Large intestine (tissue), 3 donors: ENCODE measurements at regions not wholly inside any gene's neighbourhood (a gene's known extent, or its start where the extent isn't known, plus 50 kb on each side); places are given as distances from the start of the nearest gene placed in this dataset.
A peak's percentile ranks its signal among the peaks of the same experiment; 100 is the strongest.

Source experiments
- DNase-seq, 2 donors: peaks; one replicate each; pipeline versions ENCODE4 v3.0.0 to v3.0.0-alpha.2; 2013
- H3K27ac ChIP-seq: one replicate; pipeline ENCODE4 v1.5.1; 2013; ENCODE audit warnings: low read length
- H3K27me3 ChIP-seq: 2 replicates; pipeline ENCODE4 v1.6.1; 2013; ENCODE audit warnings: low read length; ENCODE audit not compliant: control insufficient read depth, insufficient read depth
- H3K36me3 ChIP-seq: 2 replicates; pipeline ENCODE4 v1.6.1; 2013; ENCODE audit warnings: low read length; ENCODE audit not compliant: control insufficient read depth, insufficient read depth
- H3K4me1 ChIP-seq: one replicate; pipeline ENCODE4 v1.6.1; 2013; ENCODE audit warnings: low read length; ENCODE audit not compliant: control insufficient read depth, insufficient read depth
- H3K4me3 ChIP-seq: one replicate; pipeline ENCODE4 v1.5.1; 2013; ENCODE audit warnings: low read length
- H3K9me3 ChIP-seq: one replicate; pipeline ENCODE4 v1.6.1; 2013; ENCODE audit warnings: mild to moderate bottlenecking, low read depth, low read length, moderate library complexity; ENCODE audit not compliant: control insufficient read depth
- WGBS: methylation state at CpG from one replicate; pipeline ENCODE4 v1.1.5; 2013; ENCODE audit warnings: low lambda C conversion rate; ENCODE audit not compliant: insufficient coverage; 5-methylcytosine and 5-hydroxymethylcytosine counted together

- DNase-seq: peak in 1 of 2 donors; percentile 44
- no peak overlapping the region for H3K27ac ChIP-seq
- no peaks in the 10 kb centered on the region for H3K36me3 ChIP-seq
- no peaks in the 10 kb centered on the region for H3K27me3 ChIP-seq
- H3K4me3 ChIP-seq: no peak overlapping the region
- 83% methylated on average over 4 of the region's 10 CpGs for WGBS
- H3K9me3 ChIP-seq: no peaks in the 10 kb centered on the region
- no peaks in the 10 kb centered on the region for H3K4me1 ChIP-seq
Observed at GRCh38 chr9:107675351-107676259, 186.0 kb upstream of the KLF4 start.

GRCh38 chr9:107674721-107675277, 185.2 kb upstream of the KLF4 start:
- no peaks in the 10 kb centered on the region for H3K4me1 ChIP-seq
- WGBS: no CpG with 5 or more reads among the region's 5 CpGs
- no peak overlapping the region for H3K27ac ChIP-seq
- no peak for DNase-seq
- H3K27me3 ChIP-seq: no peaks in the 10 kb centered on the region
- no peak overlapping the region for H3K4me3 ChIP-seq
- no peaks in the 10 kb centered on the region for H3K36me3 ChIP-seq
- no peaks in the 10 kb centered on the region for H3K9me3 ChIP-seq

- no peak for DNase-seq
- Histone ChIP-seq H3K9me3 (no peaks in the 10 kb centered on the region), H3K27ac (no peak overlapping the region), H3K4me1 (no peaks in the 10 kb centered on the region), H3K4me3 (no peak overlapping the region), H3K27me3 (no peaks in the 10 kb centered on the region), H3K36me3 (no peaks in the 10 kb centered on the region)
- WGBS: no CpG with 5 or more reads among the region's 3 CpGs
Observed at GRCh38 chr9:107673861-107674720, 184.5 kb upstream of the KLF4 start.

GRCh38 chr9:107671588-107671987, 182.0 kb upstream of the KLF4 start:
- no peaks in the 10 kb centered on the region for H3K36me3 ChIP-seq
- no peak overlapping the region for H3K4me3 ChIP-seq
- H3K9me3 ChIP-seq: no peaks in the 10 kb centered on the region
- H3K27me3 ChIP-seq: no peaks in the 10 kb centered on the region
- no peak for DNase-seq
- no peaks in the 10 kb centered on the region for H3K4me1 ChIP-seq
- no CpG with 5 or more reads among the region's 1 CpG for WGBS
- H3K27ac ChIP-seq: no peak overlapping the region

GRCh38 chr9:107669422-107669821, 179.9 kb upstream of the KLF4 start:
- H3K4me1 ChIP-seq: no peaks in the 10 kb centered on the region

GRCh38 chr9:107667231-107668070, 177.9 kb upstream of the KLF4 start:
- Histone ChIP-seq H3K36me3 (no peaks in the 10 kb centered on the region), H3K27me3 (no peaks in the 10 kb centered on the region), H3K4me3 (no peak overlapping the region), H3K9me3 (no peaks in the 10 kb centered on the region), H3K27ac (no peak overlapping the region), H3K4me1 (no peaks in the 10 kb centered on the region)
- no peak for DNase-seq
- no CpG with 5 or more reads among the region's 16 CpGs for WGBS

More at GRCh38 chr9:107669422-107669821, 179.9 kb upstream of the KLF4 start:
- Histone ChIP-seq H3K4me3 (no peak overlapping the region), H3K36me3 (no peaks in the 10 kb centered on the region), H3K27ac (no peak overlapping the region), H3K27me3 (no peaks in the 10 kb centered on the region), H3K9me3 (no peaks in the 10 kb centered on the region)
- WGBS: no CpG with 5 or more reads among the region's 8 CpGs
- no peak for DNase-seq

GRCh38 chr9:107665057-107665456, 175.5 kb upstream of the KLF4 start:
- WGBS: 93% methylated on average over 3 of the region's 4 CpGs
- Histone ChIP-seq H3K4me3 (no peak overlapping the region), H3K4me1 (no peaks in the 10 kb centered on the region), H3K9me3 (no peaks in the 10 kb centered on the region), H3K36me3 (no peaks in the 10 kb centered on the region), H3K27ac (no peak overlapping the region), H3K27me3 (no peaks in the 10 kb centered on the region)
- DNase-seq: no peak

GRCh38 chr9:107660976-107661375, 171.4 kb upstream of the KLF4 start:
- Histone ChIP-seq H3K27ac (no peak overlapping the region), H3K36me3 (no peaks in the 10 kb centered on the region), H3K9me3 (no peaks in the 10 kb centered on the region), H3K4me1 (no peaks in the 10 kb centered on the region), H3K4me3 (no peak overlapping the region), H3K27me3 (no peaks in the 10 kb centered on the region)
- peak in 1 of 2 donors; percentile 27 for DNase-seq
- WGBS: 25% methylated on average over 2 of the region's 2 CpGs

- Histone ChIP-seq H3K4me3 (no peak overlapping the region), H3K36me3 (no peaks in the 10 kb centered on the region), H3K27ac (no peak overlapping the region), H3K9me3 (no peaks in the 10 kb centered on the region), H3K4me1 (no peaks in the 10 kb centered on the region), H3K27me3 (peaks cover 2% of the 10 kb centered on the region)
- DNase-seq: no peak
- WGBS: 80% methylated on average over 1 of the region's 4 CpGs
Observed at GRCh38 chr9:107653263-107653821, 163.8 kb upstream of the KLF4 start.
